HUES48 (cell line): ENCODE measurements at regions not wholly inside any gene's neighbourhood (a gene's known extent, or its start where the extent isn't known, plus 50 kb on each side); places are given as distances from the start of the nearest gene placed in this dataset.
"Not testable (repeated sequence)": the region's sequence is repeated elsewhere in the genome, so short reads cannot be mapped to it uniquely, and the experiment has no call there.

Source experiments
- H3K27ac ChIP-seq: one replicate; pipeline ENCODE4 v1.7.0; 2013; ENCODE audit warnings: low read depth, low read length, inconsistent platforms
- H3K27me3 ChIP-seq: 2 replicates; pipeline ENCODE4 v1.6.1; 2013; ENCODE audit warnings: mild to moderate bottlenecking, low read length; ENCODE audit not compliant: control insufficient read depth, insufficient read depth
- H3K36me3 ChIP-seq: 2 replicates; pipeline ENCODE4 v1.6.1; 2013; ENCODE audit warnings: low read length; ENCODE audit not compliant: control insufficient read depth, insufficient read depth
- H3K4me1 ChIP-seq: 2 replicates; pipeline ENCODE4 v1.6.1; 2013; ENCODE audit warnings: mild to moderate bottlenecking, low read length; ENCODE audit not compliant: control insufficient read depth, insufficient read depth
- H3K4me3 ChIP-seq: 2 replicates; pipeline ENCODE4 v1.5.1; 2013; ENCODE audit warnings: mild to moderate bottlenecking, low read depth, low read length
- H3K9ac ChIP-seq: 2 replicates; pipeline ENCODE4 v1.6.1; 2013; ENCODE audit warnings: mild to moderate bottlenecking, low read depth, low read length, moderate library complexity
- H3K9me3 ChIP-seq: 2 replicates; pipeline ENCODE4 v1.6.1; 2013; ENCODE audit warnings: low read length; ENCODE audit not compliant: control insufficient read depth, insufficient read depth

DNA sequence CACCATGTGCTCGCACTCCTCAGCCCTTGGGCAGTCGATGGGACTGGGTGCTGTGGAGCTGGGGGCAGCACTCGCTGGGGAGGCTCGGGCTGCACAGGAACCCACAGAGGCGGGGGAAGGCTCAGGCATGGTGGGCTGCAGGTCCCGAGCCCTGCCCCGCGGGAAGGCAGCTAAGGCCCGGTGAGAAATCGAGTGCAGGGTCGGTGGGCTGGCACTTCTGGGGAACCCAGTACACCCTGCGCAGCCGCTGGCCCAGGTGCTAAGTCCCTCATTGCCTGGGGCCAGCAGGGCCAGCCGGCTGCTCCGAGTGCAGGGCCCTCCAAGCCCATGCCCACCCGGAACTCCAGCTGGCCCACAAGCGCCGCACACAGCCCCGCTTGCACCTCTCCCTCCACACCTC is 138.6 kb upstream of the SEMA3C start:
- H3K27ac ChIP-seq, H3K27me3 ChIP-seq, H3K9ac ChIP-seq, H3K4me3 ChIP-seq, H3K4me1 ChIP-seq, H3K36me3 ChIP-seq, H3K9me3 ChIP-seq: not testable (repeated sequence)

DNA sequence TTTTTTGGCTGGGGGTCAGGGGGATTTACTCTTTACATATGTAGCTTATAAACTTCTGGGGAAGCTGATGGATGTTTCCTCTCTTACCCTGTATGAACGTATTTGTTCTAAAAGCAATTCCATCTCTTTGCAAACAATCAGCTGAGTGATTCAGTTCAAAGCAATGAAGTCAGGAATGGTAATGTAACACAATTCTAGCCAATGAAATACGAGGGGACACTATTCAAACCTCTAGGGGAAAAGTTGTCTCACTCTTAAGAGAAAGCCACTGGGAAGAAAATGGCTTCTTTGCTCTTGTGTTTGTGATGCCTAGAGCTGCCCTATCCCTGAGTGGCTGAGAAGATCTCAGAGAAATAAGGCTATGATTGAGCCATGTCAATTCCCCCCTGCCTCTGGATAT is 134.8 kb upstream of the SEMA3C start:
- no peak overlapping the region for H3K27ac ChIP-seq
- no peaks in the 10 kb centered on the region for H3K27me3 ChIP-seq
- H3K36me3 ChIP-seq: no peaks in the 10 kb centered on the region
- no peak overlapping the region for H3K4me3 ChIP-seq
- H3K9me3 ChIP-seq: no peaks in the 10 kb centered on the region
- H3K4me1 ChIP-seq: no peaks in the 10 kb centered on the region
- no peak overlapping the region for H3K9ac ChIP-seq

- no peak overlapping the region for H3K27ac ChIP-seq
These were observed 133.1 kb upstream of the SEMA3C start for GRCh38 chr7:81051811-81052413.

GRCh38 chr7:81045491-81046030 is 126.7 kb upstream of the SEMA3C start:
- no peaks in the 10 kb centered on the region for H3K27me3 ChIP-seq
- H3K36me3 ChIP-seq: no peaks in the 10 kb centered on the region
- H3K4me1 ChIP-seq: no peaks in the 10 kb centered on the region
- no peak overlapping the region for H3K9ac ChIP-seq
- H3K4me3 ChIP-seq: no peak overlapping the region
- no peak overlapping the region for H3K27ac ChIP-seq
- peaks cover 10% of the 10 kb centered on the region for H3K9me3 ChIP-seq

More at GRCh38 chr7:81051811-81052413, 133.1 kb upstream of the SEMA3C start:
- H3K4me3 ChIP-seq: no peak overlapping the region
- H3K36me3 ChIP-seq: no peaks in the 10 kb centered on the region
- H3K4me1 ChIP-seq: no peaks in the 10 kb centered on the region
- H3K27me3 ChIP-seq: no peaks in the 10 kb centered on the region
- H3K9me3 ChIP-seq: peaks cover 8% of the 10 kb centered on the region
- H3K9ac ChIP-seq: no peak overlapping the region

- not testable (repeated sequence) for H3K4me3 ChIP-seq, H3K9ac ChIP-seq, H3K4me1 ChIP-seq, H3K36me3 ChIP-seq, H3K27me3 ChIP-seq, H3K27ac ChIP-seq, H3K9me3 ChIP-seq
These were observed 123.8 kb upstream of the SEMA3C start for GRCh38 chr7:81042646-81043045.

GRCh38 chr7:81040496-81040895 is 121.6 kb upstream of the SEMA3C start:
- H3K9ac ChIP-seq: no peak overlapping the region
- H3K27me3 ChIP-seq: no peaks in the 10 kb centered on the region
- no peaks in the 10 kb centered on the region for H3K36me3 ChIP-seq
- H3K4me1 ChIP-seq: no peaks in the 10 kb centered on the region
- no peak overlapping the region for H3K4me3 ChIP-seq
- no peak overlapping the region for H3K27ac ChIP-seq
- no peaks in the 10 kb centered on the region for H3K9me3 ChIP-seq

DNA sequence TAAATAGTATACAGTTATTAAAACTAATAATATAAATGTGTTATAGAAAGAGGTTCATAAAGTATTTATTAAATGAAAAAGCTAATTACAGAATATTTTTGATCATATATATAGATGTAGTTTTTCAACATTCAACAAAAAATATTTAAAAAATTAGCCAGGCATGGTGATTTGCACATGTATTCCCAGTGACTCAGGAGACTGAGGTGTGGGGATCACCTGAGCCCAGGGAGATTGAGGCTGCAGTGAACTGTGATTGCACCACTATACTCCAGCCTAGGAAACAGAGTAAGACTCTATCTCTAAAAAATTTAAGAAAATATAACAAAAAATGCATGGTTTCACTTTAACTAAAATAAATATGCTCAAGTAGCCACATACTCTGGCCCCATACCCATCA is 118.0 kb upstream of the SEMA3C start:
- Histone ChIP-seq H3K4me1 (no peaks in the 10 kb centered on the region), H3K36me3 (no peaks in the 10 kb centered on the region), H3K27ac (no peak overlapping the region), H3K4me3 (no peak overlapping the region), H3K27me3 (no peaks in the 10 kb centered on the region), H3K9ac (no peak overlapping the region), H3K9me3 (no peaks in the 10 kb centered on the region)

- H3K4me3 ChIP-seq: no peak overlapping the region
- no peaks in the 10 kb centered on the region for H3K27me3 ChIP-seq
- no peaks in the 10 kb centered on the region for H3K9me3 ChIP-seq
- no peaks in the 10 kb centered on the region for H3K4me1 ChIP-seq
- no peak overlapping the region for H3K27ac ChIP-seq
- no peaks in the 10 kb centered on the region for H3K36me3 ChIP-seq
- H3K9ac ChIP-seq: no peak overlapping the region
These were observed 117.2 kb upstream of the SEMA3C start for GRCh38 chr7:81036057-81036456.

GRCh38 chr7:81031996-81032395 is 113.1 kb upstream of the SEMA3C start:
- Histone ChIP-seq H3K4me1 (no peaks in the 10 kb centered on the region), H3K27ac (no peak overlapping the region), H3K9me3 (no peaks in the 10 kb centered on the region), H3K27me3 (no peaks in the 10 kb centered on the region), H3K9ac (no peak overlapping the region), H3K4me3 (no peak overlapping the region), H3K36me3 (no peaks in the 10 kb centered on the region)

- Histone ChIP-seq H3K36me3 (no peaks in the 10 kb centered on the region), H3K9ac (no peak overlapping the region), H3K4me3 (no peak overlapping the region), H3K27ac (no peak overlapping the region), H3K27me3 (no peaks in the 10 kb centered on the region), H3K4me1 (no peaks in the 10 kb centered on the region), H3K9me3 (no peaks in the 10 kb centered on the region)
These were observed 112.4 kb upstream of the SEMA3C start for GRCh38 chr7:81031243-81031642.

GRCh38 chr7:81030472-81030871 is 111.6 kb upstream of the SEMA3C start:
- Histone ChIP-seq H3K9ac (no peak overlapping the region), H3K27me3 (no peaks in the 10 kb centered on the region), H3K27ac (no peak overlapping the region), H3K4me3 (no peak overlapping the region), H3K36me3 (no peaks in the 10 kb centered on the region), H3K4me1 (no peaks in the 10 kb centered on the region), H3K9me3 (no peaks in the 10 kb centered on the region)
